NCI-H1417 (cell line): ENCODE measurements at regions not wholly inside any gene's neighbourhood (a gene's known extent, or its start where the extent isn't known, plus 50 kb on each side); places are given as distances from the start of the nearest gene placed in this dataset.
"Not testable (repeated sequence)": the region's sequence is repeated elsewhere in the genome, so short reads cannot be mapped to it uniquely, and the experiment has no call there.

Source experiments
- DNase-seq, 3 experiments: peaks; one replicate each; lab custom pipeline; 2025; lab: John Stamatoyannopoulos, UW

GRCh38 chr7:41578700-41579099 is 124.2 kb downstream of the INHBA start:
- no peak for DNase-seq

GRCh38 chr7:41576166-41576565 is 126.7 kb downstream of the INHBA start:
- DNase-seq: no peak

- no peak for DNase-seq
Measured at GRCh38 chr7:41574377-41574776, 128.5 kb downstream of the INHBA start.

- no peak for DNase-seq
Measured at GRCh38 chr7:41573862-41574261, 129.0 kb downstream of the INHBA start.

- DNase-seq: no peak
Measured at GRCh38 chr7:41573443-41573842, 129.4 kb downstream of the INHBA start.

DNA sequence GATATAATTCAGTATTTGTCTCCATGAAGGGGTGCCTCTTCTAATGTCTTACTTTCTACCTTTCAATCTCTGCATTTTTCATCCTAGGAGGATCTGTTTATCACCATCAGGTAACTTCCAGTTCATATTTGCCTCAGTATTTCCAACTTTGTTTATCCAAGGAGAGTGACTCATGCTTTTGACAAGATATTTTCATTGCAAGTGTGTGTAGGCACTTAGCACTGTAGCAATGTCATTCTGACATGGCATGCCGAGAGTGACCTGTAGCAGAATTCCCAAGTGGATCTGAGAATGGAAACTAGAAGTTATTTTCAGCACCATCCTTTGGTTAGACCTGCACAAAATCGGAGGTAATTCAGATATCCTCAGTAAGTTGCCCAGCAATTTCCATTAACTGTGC is 129.9 kb downstream of the INHBA start:
- DNase-seq: no peak

GRCh38 chr7:41571573-41571972 is 131.3 kb downstream of the INHBA start:
- no peak for DNase-seq

GRCh38 chr7:41570766-41571165 is 132.1 kb downstream of the INHBA start:
- no peak for DNase-seq

- DNase-seq: no peak
Measured at GRCh38 chr7:41568135-41568534, 134.8 kb downstream of the INHBA start.

DNA sequence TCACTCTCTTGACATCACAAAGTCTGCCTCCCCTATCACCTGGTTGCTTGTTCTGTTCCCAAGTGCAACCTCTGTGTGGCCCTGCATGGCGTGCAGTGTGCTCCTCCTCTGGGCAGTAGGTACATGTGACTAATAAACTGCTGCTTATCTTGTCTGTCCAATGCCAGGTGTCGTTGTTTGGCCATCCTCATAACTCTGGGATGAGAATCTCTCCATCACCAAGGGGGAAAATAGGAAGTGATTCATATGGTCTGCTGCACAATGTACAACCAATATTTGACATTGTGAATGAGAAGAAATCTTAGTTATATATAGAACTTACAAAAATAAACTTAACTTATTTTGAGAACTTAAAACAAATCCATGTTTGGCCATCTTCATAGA is 135.2 kb downstream of the INHBA start:
- no peak for DNase-seq

- no peak for DNase-seq
Measured at GRCh38 chr7:41567031-41567730, 135.7 kb downstream of the INHBA start.

DNA sequence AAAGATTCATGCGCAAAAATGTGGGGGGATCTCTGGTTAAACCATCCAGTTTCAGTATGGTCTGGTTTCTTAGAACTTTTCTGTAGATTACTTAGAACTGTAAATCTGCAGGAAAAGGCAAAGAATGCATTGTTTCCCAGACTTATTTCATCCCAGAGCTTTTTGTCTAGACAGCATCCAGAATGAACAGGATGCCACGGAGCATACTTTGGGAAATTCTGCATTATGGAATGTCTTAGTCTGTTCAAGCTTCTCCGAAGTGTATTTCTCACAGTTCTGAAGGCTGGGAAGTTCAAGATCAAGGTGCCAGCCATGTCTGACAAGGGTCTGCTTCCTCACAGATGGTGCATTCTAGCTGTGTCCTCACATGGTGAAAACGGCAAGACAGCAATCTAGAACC is 136.3 kb downstream of the INHBA start:
- no peak for DNase-seq

GRCh38 chr7:41565655-41566054 is 137.2 kb downstream of the INHBA start:
- DNase-seq: no peak

- no peak for DNase-seq
Measured at GRCh38 chr7:41559426-41559825, 143.5 kb downstream of the INHBA start.

DNA sequence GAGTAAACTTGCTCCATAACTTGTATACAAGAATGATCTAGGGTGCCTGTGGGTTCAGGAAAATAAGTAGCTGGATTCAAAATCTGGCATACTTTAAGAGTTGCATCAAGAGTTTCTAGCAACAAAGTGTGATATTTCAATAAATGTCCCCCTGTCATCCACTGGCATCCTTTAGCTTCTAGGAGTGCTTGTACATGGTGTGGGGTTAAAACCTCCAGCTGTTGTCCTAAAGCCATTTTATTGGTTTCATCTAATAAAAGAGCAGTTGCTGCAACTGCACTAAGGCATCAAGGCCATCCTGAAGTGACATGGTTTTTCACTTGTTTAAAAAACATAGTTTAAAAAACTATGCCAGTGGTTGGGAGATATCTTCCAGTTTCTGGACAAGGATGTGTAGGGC is 148.4 kb downstream of the INHBA start:
- no peak for DNase-seq

DNA sequence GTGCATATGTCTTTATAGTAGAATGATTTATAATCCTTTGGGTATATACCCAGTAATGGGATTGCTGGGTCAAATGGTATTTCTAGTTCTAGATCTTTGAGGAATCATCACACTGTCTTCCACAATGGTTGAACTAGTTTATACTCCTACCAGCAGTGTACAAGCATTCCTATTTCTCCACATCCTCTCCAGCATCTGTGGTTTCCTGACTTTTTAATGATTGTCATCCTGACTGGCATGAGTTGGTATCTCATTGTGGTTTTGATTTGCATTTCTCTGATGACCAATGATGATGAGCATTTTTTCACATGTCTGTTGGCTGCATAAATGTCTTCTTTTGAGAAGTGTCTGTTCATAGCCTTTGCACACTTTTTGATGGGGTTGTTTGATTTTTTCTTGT is 152.8 kb downstream of the INHBA start:
- not testable (repeated sequence) for DNase-seq

- DNase-seq: no peak
Measured at GRCh38 chr7:41544241-41544640, 158.6 kb downstream of the INHBA start.

GRCh38 chr7:41540601-41541000 is 162.3 kb downstream of the INHBA start:
- no peak for DNase-seq

GRCh38 chr7:41538810-41539724 is 163.8 kb downstream of the INHBA start:
- DNase-seq: no peak

- DNase-seq: no peak
Measured at GRCh38 chr7:41536873-41537665, 165.8 kb downstream of the INHBA start.

- no peak for DNase-seq
Measured at GRCh38 chr7:41536122-41536872, 166.6 kb downstream of the INHBA start.

DNA sequence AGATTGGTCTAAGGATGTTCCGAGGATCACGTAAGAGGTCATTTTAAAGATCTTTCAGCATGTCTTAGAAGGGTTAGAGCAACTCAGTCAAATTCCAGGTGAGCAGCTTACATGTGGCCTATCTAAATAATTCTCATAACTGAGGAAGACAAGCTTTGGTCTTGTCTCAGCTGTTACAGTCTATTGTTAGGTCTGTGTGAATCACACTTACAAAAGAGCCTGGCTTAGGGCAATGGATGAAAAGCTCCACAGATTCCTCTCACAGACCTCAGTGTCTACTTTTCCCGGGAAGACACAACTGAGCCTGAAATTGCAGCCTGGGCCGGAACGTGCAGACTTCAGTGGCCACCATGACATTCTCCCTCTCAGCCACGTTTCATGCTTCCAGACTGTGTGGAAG is 173.1 kb downstream of the INHBA start:
- no peak for DNase-seq
